Erythroblast (primary cell): ENCODE measurements at regions not wholly inside any gene's neighbourhood (a gene's known extent, or its start where the extent isn't known, plus 50 kb on each side); places are given as distances from the start of the nearest gene placed in this dataset.
"Not testable (repeated sequence)": the region's sequence is repeated elsewhere in the genome, so short reads cannot be mapped to it uniquely, and the experiment has no call there.

Experiments used
- DNase-seq, 2 experiments: peaks; one replicate each; lab custom pipeline; 2025; lab: John Stamatoyannopoulos, UW
- GATA1 ChIP-seq: IDR thresholded peaks from 2 replicates; pipeline ENCODE4 v1.6.1; 2011; ENCODE audit warnings: low read depth, mild to moderate bottlenecking, control low read depth, low read length, moderate library complexity
- POLR2A ChIP-seq: IDR thresholded peaks from 2 replicates; pipeline ENCODE4 v1.6.1; 2011; ENCODE audit warnings: mild to moderate bottlenecking, low read length

- TF ChIP-seq POLR2A = no peak
- no peak for TF ChIP-seq GATA1
- DNase-seq = no peak
These were observed 130.1 kb upstream of the MALRD1 start for GRCh38 chr10:18918532-18918931.

- no peak for DNase-seq
- TF ChIP-seq POLR2A (no peak), GATA1 (no peak)
These were observed 99.2 kb upstream of the MALRD1 start for GRCh38 chr10:18949391-18949790.

- DNase-seq = not testable (repeated sequence)
These were observed 97.4 kb upstream of the MALRD1 start for GRCh38 chr10:18951072-18951823.

GRCh38 chr10:18955061-18955460, 93.5 kb upstream of the MALRD1 start:
- no peak for TF ChIP-seq POLR2A
- TF ChIP-seq GATA1 = no peak

GRCh38 chr10:18959369-18959768, 89.2 kb upstream of the MALRD1 start:
- TF ChIP-seq POLR2A = no peak
- no peak for TF ChIP-seq GATA1

More at GRCh38 chr10:18955061-18955460, 93.5 kb upstream of the MALRD1 start:
- DNase-seq = no peak

GRCh38 chr10:18960466-18961079, 88.0 kb upstream of the MALRD1 start:
- TF ChIP-seq POLR2A (no peak), GATA1 (no peak)
- no peak for DNase-seq

More at GRCh38 chr10:18959369-18959768, 89.2 kb upstream of the MALRD1 start:
- no peak for DNase-seq

- no peak for DNase-seq
These were observed 80.4 kb upstream of the MALRD1 start for GRCh38 chr10:18968159-18968558.

GRCh38 chr10:18976696-18977251, 71.8 kb upstream of the MALRD1 start:
- no peak for DNase-seq
- TF ChIP-seq POLR2A (no peak), GATA1 (no peak)

More at GRCh38 chr10:18968159-18968558, 80.4 kb upstream of the MALRD1 start:
- TF ChIP-seq POLR2A = no peak
- TF ChIP-seq GATA1 = no peak

GRCh38 chr10:18980089-18980629, 68.4 kb upstream of the MALRD1 start:
- DNase-seq = no peak
- no peak for TF ChIP-seq GATA1
- TF ChIP-seq POLR2A = no peak

GRCh38 chr10:18984531-18984930, 64.1 kb upstream of the MALRD1 start:
- no peak for TF ChIP-seq POLR2A
- no peak for DNase-seq

GRCh38 chr10:18988338-18988737, 60.3 kb upstream of the MALRD1 start:
- no peak for DNase-seq
- no peak for TF ChIP-seq POLR2A
- no peak for TF ChIP-seq GATA1
